ENCODE measurements at regions not wholly inside any gene's neighbourhood (a gene's known extent, or its start where the extent isn't known, plus 50 kb on each side); places are given as distances from the start of the nearest gene placed in this dataset.

- Histone ChIP-seq H3K4me3 (ENCODE audit: low read depth, low read length) (no peak overlapping the region), H3K4ac (ENCODE audit: low read depth, low read length) (no peak overlapping the region), H3K79me1 (ENCODE audit: low read length) (peaks cover 4% of the 10 kb centered on the region), H4K91ac (ENCODE audit: low read depth, low read length) (no peak overlapping the region), H3K4me2 (ENCODE audit: low read length) (no peak overlapping the region), H3K18ac (ENCODE audit: low read length) (no peak overlapping the region), H3K23ac (ENCODE audit: low read length) (no peak overlapping the region), H3K27me3 (ENCODE audit: insufficient read depth, low read length) (no peaks in the 10 kb centered on the region), H4K12ac (ENCODE audit: low read depth, low read length) (no peak overlapping the region), H2AK5ac (ENCODE audit: low read length) (no peak overlapping the region), H3K14ac (ENCODE audit: low read length) (no peak overlapping the region), H4K8ac (ENCODE audit: low read depth, low read length) (no peak overlapping the region), H3K4me1 (ENCODE audit: control insufficient read depth in 1 of 2, insufficient read depth in 2 of 2, low read length in 2 of 2) (no peaks in the 10 kb centered on the region), H2AFZ (ENCODE audit: insufficient read depth, low read length, poor library complexity) (no peak overlapping the region), H3K9me3 (ENCODE audit: insufficient read depth, low read depth, low read length) (no peaks in the 10 kb centered on the region), H2BK5ac (ENCODE audit: low read depth, low read length, poor library complexity) (no peak overlapping the region), H3K27ac (ENCODE audit: low read depth, low read length) (no peak overlapping the region), H3K36me3 (ENCODE audit: control insufficient read depth in 1 of 2, insufficient read depth in 2 of 2, low read length in 2 of 2) (no peaks in the 10 kb centered on the region), H2BK120ac (ENCODE audit: insufficient read depth, low read length, poor library complexity) (no peak overlapping the region), H3K79me2 (ENCODE audit: control insufficient read depth, insufficient read depth, low read length, poor library complexity) (no peaks in the 10 kb centered on the region), H2BK12ac (ENCODE audit: low read length) (no peak overlapping the region), H3K9ac (ENCODE audit: low read length) (no peak overlapping the region)
- peak; percentile 49 to 65 for DNase-seq
- WGBS (ENCODE audit: extremely low coverage, insufficient coverage, insufficient read length), result no CpG with 5 or more reads among the region's 3 CpGs
Measured at GRCh38 chr4:160399826-160400225, 1296.9 kb downstream of the RAPGEF2 start.

GRCh38 chr4:160403081-160403480 lies 1300.2 kb downstream of the RAPGEF2 start:
- Histone ChIP-seq H4K12ac (ENCODE audit: low read depth, low read length) (no peak overlapping the region), H2AFZ (ENCODE audit: insufficient read depth, low read length, poor library complexity) (no peak overlapping the region), H3K23ac (ENCODE audit: low read length) (no peak overlapping the region), H3K27ac (ENCODE audit: low read depth, low read length) (no peak overlapping the region), H2AK5ac (ENCODE audit: low read length) (peak overlapping the region; percentile 47), H4K91ac (ENCODE audit: low read depth, low read length) (no peak overlapping the region), H2BK5ac (ENCODE audit: low read depth, low read length, poor library complexity) (no peak overlapping the region), H2BK120ac (ENCODE audit: insufficient read depth, low read length, poor library complexity) (peak overlapping the region; percentile 58), H3K4me1 (ENCODE audit: control insufficient read depth in 1 of 2, insufficient read depth in 2 of 2, low read length in 2 of 2) (peaks cover 4 to 7% of the 10 kb centered on the region in 2 experiments), H3K9me3 (ENCODE audit: insufficient read depth, low read depth, low read length) (no peaks in the 10 kb centered on the region), H2BK12ac (ENCODE audit: low read length) (peak overlapping the region; percentile 55), H3K79me1 (ENCODE audit: low read length) (peaks cover 8% of the 10 kb centered on the region), H3K4ac (ENCODE audit: low read depth, low read length) (no peak overlapping the region), H4K8ac (ENCODE audit: low read depth, low read length) (no peak overlapping the region), H3K4me3 (ENCODE audit: low read depth, low read length) (no peak overlapping the region), H3K79me2 (ENCODE audit: control insufficient read depth, insufficient read depth, low read length, poor library complexity) (no peaks in the 10 kb centered on the region), H3K14ac (ENCODE audit: low read length) (peak overlapping the region; percentile 17), H3K18ac (ENCODE audit: low read length) (no peak overlapping the region), H3K36me3 (ENCODE audit: control insufficient read depth in 1 of 2, insufficient read depth in 2 of 2, low read length in 2 of 2) (no peaks in the 10 kb centered on the region), H3K9ac (ENCODE audit: low read length) (no peak overlapping the region), H3K27me3 (ENCODE audit: insufficient read depth, low read length) (no peaks in the 10 kb centered on the region), H3K4me2 (ENCODE audit: low read length) (no peak overlapping the region)
- DNase-seq, result no peak
- WGBS (ENCODE audit: extremely low coverage, insufficient coverage, insufficient read length), result no CpG with 5 or more reads among the region's 2 CpGs

DNA sequence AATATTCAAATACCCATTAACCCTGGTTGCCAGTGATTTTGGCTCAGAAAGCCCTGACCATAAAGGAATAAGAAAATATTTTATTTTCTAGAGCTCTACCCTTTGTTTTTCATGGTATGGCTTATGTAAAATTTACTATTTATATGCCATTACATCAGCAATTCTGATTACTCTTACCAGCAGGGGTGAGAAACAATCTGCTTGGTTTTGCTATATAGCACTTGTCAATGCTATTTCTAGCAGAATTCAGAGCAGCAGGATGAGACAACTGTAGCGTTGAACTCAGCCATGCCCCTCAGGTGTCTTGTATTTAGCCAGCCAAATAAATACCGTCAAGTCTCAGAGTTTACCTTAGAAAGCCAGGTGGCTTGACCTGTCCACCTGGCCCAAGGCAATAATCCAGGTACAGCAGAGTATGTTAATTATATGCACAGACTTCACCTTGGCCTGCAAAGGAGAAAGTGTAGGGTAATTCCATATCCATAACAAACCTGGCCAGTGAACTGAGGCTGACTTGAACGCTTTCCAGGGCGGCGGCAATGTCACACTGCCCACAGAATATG lies 1303.5 kb downstream of the RAPGEF2 start:
- H3K4me2 ChIP-seq (ENCODE audit: low read length), result peak overlapping the region; percentile 38
- H3K18ac ChIP-seq (ENCODE audit: low read length), result no peak overlapping the region
- no peak overlapping the region for H2AK5ac ChIP-seq (ENCODE audit: low read length)
- peak overlapping the region; percentile 11 for H2BK120ac ChIP-seq (ENCODE audit: insufficient read depth, low read length, poor library complexity)
- H3K4ac ChIP-seq (ENCODE audit: low read depth, low read length), result no peak overlapping the region
- no peak overlapping the region for H3K9ac ChIP-seq (ENCODE audit: low read length)
- H3K4me3 ChIP-seq (ENCODE audit: low read depth, low read length), result no peak overlapping the region
- H4K12ac ChIP-seq (ENCODE audit: low read depth, low read length), result no peak overlapping the region
- no peaks in the 10 kb centered on the region for H3K27me3 ChIP-seq (ENCODE audit: insufficient read depth, low read length)
- no peak overlapping the region for H3K23ac ChIP-seq (ENCODE audit: low read length)
- no peak overlapping the region for H4K8ac ChIP-seq (ENCODE audit: low read depth, low read length)
- H3K9me3 ChIP-seq (ENCODE audit: insufficient read depth, low read depth, low read length), result no peaks in the 10 kb centered on the region
- peaks cover 8% of the 10 kb centered on the region for H3K79me1 ChIP-seq (ENCODE audit: low read length)
- no peak overlapping the region for H3K14ac ChIP-seq (ENCODE audit: low read length)
- peak overlapping the region; percentile 91 for H3K27ac ChIP-seq (ENCODE audit: low read depth, low read length)
- peaks cover 4 to 7% of the 10 kb centered on the region in 2 experiments for H3K4me1 ChIP-seq (ENCODE audit: control insufficient read depth in 1 of 2, insufficient read depth in 2 of 2, low read length in 2 of 2)
- WGBS (ENCODE audit: extremely low coverage, insufficient coverage, insufficient read length), result no CpG with 5 or more reads among the region's 5 CpGs
- peak overlapping the region; percentile 66 for H2BK5ac ChIP-seq (ENCODE audit: low read depth, low read length, poor library complexity)
- DNase-seq, result no peak
- no peaks in the 10 kb centered on the region for H3K79me2 ChIP-seq (ENCODE audit: control insufficient read depth, insufficient read depth, low read length, poor library complexity)
- H2BK12ac ChIP-seq (ENCODE audit: low read length), result peak overlapping the region; percentile 6
- H2AFZ ChIP-seq (ENCODE audit: insufficient read depth, low read length, poor library complexity), result no peak overlapping the region
- peak overlapping the region; percentile 18 for H4K91ac ChIP-seq (ENCODE audit: low read depth, low read length)
- no peaks in the 10 kb centered on the region for H3K36me3 ChIP-seq (ENCODE audit: control insufficient read depth in 1 of 2, insufficient read depth in 2 of 2, low read length in 2 of 2)

- H2AFZ ChIP-seq (ENCODE audit: insufficient read depth, low read length, poor library complexity), result no peak overlapping the region
- H3K4me2 ChIP-seq (ENCODE audit: low read length), result no peak overlapping the region
- no peak overlapping the region for H2BK12ac ChIP-seq (ENCODE audit: low read length)
- no peak overlapping the region for H2AK5ac ChIP-seq (ENCODE audit: low read length)
- no peak overlapping the region for H3K4ac ChIP-seq (ENCODE audit: low read depth, low read length)
- H3K36me3 ChIP-seq (ENCODE audit: control insufficient read depth in 1 of 2, insufficient read depth in 2 of 2, low read length in 2 of 2), result no peaks in the 10 kb centered on the region
- no peaks in the 10 kb centered on the region for H3K27me3 ChIP-seq (ENCODE audit: insufficient read depth, low read length)
- H3K9me3 ChIP-seq (ENCODE audit: insufficient read depth, low read depth, low read length), result no peaks in the 10 kb centered on the region
- DNase-seq, result no peak
- no peaks in the 10 kb centered on the region for H3K4me1 ChIP-seq (ENCODE audit: control insufficient read depth in 1 of 2, insufficient read depth in 2 of 2, low read length in 2 of 2)
- no peak overlapping the region for H3K4me3 ChIP-seq (ENCODE audit: low read depth, low read length)
- no peak overlapping the region for H4K8ac ChIP-seq (ENCODE audit: low read depth, low read length)
- no peak overlapping the region for H4K12ac ChIP-seq (ENCODE audit: low read depth, low read length)
- no CpG with 5 or more reads among the region's 5 CpGs for WGBS (ENCODE audit: extremely low coverage, insufficient coverage, insufficient read length)
- H3K14ac ChIP-seq (ENCODE audit: low read length), result no peak overlapping the region
- H2BK120ac ChIP-seq (ENCODE audit: insufficient read depth, low read length, poor library complexity), result no peak overlapping the region
- H4K91ac ChIP-seq (ENCODE audit: low read depth, low read length), result no peak overlapping the region
- H3K27ac ChIP-seq (ENCODE audit: low read depth, low read length), result no peak overlapping the region
- H3K23ac ChIP-seq (ENCODE audit: low read length), result no peak overlapping the region
- H3K9ac ChIP-seq (ENCODE audit: low read length), result no peak overlapping the region
- no peaks in the 10 kb centered on the region for H3K79me2 ChIP-seq (ENCODE audit: control insufficient read depth, insufficient read depth, low read length, poor library complexity)
- H2BK5ac ChIP-seq (ENCODE audit: low read depth, low read length, poor library complexity), result no peak overlapping the region
- no peak overlapping the region for H3K18ac ChIP-seq (ENCODE audit: low read length)
- H3K79me1 ChIP-seq (ENCODE audit: low read length), result no peaks in the 10 kb centered on the region
Measured at GRCh38 chr4:160414496-160414895, 1311.6 kb downstream of the RAPGEF2 start.
